ENCODE measurements at regions not wholly inside any gene's neighbourhood (a gene's known extent, or its start where the extent isn't known, plus 50 kb on each side); places are given as distances from the start of the nearest gene placed in this dataset.

DNA sequence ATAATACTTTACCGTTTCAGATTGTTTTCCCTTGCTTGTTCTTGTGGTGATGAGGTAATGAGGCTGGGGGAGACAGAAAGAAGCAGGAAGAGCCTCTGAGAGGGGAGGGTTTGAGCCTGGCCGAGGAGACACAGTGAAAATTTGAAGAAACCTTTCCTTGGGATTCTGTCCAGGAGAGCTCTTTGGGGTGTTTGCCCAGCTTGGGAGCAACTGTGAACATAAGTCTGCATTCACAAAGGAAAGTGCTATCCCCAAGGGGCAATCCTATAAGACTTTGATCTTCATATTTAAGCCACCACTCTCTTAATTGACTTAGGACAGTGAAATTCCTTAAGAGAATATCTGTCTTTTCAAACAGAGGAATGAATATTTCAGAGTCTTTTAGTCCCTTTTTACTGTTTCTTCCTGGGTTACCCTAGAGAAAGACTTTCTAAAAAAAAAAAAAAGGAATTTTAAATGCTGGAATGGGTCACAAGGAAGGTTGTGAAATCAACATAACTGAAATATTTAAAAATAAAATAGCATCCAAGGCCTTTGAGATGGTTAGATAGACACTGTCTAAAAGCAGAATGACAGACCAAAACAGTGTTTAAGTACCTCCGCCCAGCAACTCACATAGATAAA is 52.5 kb upstream of the STAM2 start:
- Histone ChIP-seq H3K27me3 (ENCODE audit: low read depth) (no peaks in the 10 kb centered on the region), H3K4me1 (peaks cover 11% of the 10 kb centered on the region), H3K4me3 (no peak overlapping the region), H3K36me3 (replicated peaks) (no peaks in the 10 kb centered on the region), H3K9me3 (no peaks in the 10 kb centered on the region)
- no peak for DNase-seq (ENCODE audit: low spot score in 2 of 2)
- in situ Hi-C loops (cut with MboI; ENCODE audit: low sequenced_read_pairs) = no loop called here

GRCh38 chr2:152231446-152231845 is 55.9 kb upstream of the STAM2 start:
- no peaks in the 10 kb centered on the region for H3K4me1 ChIP-seq
- DNase-seq (ENCODE audit: low spot score in 2 of 2) = no peak
- H3K36me3 ChIP-seq (replicated peaks) = no peaks in the 10 kb centered on the region
- no peaks in the 10 kb centered on the region for H3K9me3 ChIP-seq
- no peak overlapping the region for H3K4me3 ChIP-seq
- in situ Hi-C loops (cut with MboI; ENCODE audit: low sequenced_read_pairs) = no loop called here
- no peaks in the 10 kb centered on the region for H3K27me3 ChIP-seq (ENCODE audit: low read depth)

DNA sequence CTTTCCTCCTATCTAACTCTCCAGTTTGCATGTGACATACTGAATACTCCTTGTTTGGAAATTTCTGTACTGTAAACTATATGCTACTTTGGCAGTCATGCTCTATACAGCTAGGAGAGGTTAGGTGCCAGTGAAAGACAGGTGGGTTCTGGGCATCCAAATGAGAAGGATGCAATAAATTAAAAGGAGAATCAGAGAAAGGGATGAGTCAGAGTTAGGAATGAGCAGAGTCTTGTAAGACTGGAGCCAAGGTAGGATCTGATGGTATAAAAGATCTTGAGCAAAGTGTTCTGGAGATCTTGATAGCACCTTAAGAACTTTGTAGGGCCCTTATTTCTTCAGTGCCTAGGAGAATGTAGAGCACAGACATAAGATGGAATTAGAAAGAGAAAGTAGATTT is 58.7 kb upstream of the STAM2 start:
- in situ Hi-C loops (cut with MboI; ENCODE audit: low sequenced_read_pairs) = no loop called here
- H3K4me1 ChIP-seq = no peaks in the 10 kb centered on the region
- no peaks in the 10 kb centered on the region for H3K9me3 ChIP-seq
- no peak overlapping the region for H3K4me3 ChIP-seq
- H3K27me3 ChIP-seq (ENCODE audit: low read depth) = no peaks in the 10 kb centered on the region
- no peaks in the 10 kb centered on the region for H3K36me3 ChIP-seq (replicated peaks)
- no peak for DNase-seq (ENCODE audit: low spot score in 2 of 2)

DNA sequence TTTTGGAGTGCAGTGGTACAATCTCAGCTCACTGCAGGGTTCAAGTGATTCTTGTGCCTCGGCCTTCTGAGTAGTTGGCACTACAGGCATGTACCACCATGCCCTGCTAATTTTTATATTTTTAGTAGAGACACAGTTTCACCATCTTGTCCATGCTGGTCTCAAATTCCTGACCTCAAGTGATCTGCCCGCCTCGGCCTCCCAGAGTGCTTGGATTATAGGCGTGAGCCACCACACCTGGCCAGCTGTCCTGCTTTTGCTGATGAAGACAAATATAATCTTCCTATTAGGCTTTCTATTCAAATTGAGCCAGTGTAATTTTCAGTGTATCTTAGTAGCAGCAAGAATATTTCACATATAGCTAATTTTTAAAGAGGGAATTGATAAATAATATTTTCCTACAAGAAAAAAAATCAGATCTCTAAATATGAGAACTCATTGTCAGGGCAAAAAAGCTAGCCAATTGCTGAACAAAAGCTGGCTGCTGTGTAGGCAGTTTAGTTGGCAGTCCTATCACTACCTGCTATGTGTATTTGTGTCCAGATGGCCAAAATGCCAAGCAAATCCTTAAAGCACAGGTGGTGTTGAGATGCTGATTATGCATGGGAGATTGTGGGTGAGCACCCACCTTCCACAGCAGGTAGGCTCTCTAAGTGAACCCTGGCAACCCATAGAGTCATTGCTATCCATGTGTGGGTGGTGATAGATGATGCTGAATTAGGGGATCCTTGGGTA is 60.8 kb upstream of the STAM2 start:
- in situ Hi-C loops (cut with MboI; ENCODE audit: low sequenced_read_pairs) = no loop called here
- DNase-seq (ENCODE audit: low spot score in 2 of 2) = no peak
- no peaks in the 10 kb centered on the region for H3K4me1 ChIP-seq
- H3K4me3 ChIP-seq = no peak overlapping the region
- H3K9me3 ChIP-seq = no peaks in the 10 kb centered on the region; the same call in 1 of the 2 replicates
- no peaks in the 10 kb centered on the region for H3K36me3 ChIP-seq (replicated peaks)
- no peaks in the 10 kb centered on the region for H3K27me3 ChIP-seq (ENCODE audit: low read depth)

DNA sequence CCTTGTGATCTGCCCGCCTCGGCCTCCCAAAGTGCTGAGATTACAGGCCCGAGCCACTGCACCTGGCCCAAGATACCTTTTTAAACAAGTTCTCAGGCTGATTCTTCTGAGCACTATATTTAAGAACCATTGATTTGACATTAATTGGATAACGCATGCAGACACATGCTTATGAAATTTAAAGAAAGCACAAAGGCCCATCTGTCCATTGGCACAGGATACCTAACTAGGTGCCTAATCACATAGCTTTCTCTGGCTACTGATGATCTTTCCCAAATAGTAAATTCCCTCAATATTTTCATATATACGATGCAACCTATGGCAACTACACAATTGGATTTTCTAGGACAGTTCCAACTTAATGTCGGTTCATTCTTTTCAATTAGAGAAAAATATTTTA is 62.5 kb upstream of the STAM2 start:
- DNase-seq (ENCODE audit: low spot score in 2 of 2) = no peak

GRCh38 chr2:152240559-152241231 is 65.1 kb upstream of the STAM2 start:
- no peaks in the 10 kb centered on the region for H3K36me3 ChIP-seq (replicated peaks)
- no peak for DNase-seq (ENCODE audit: low spot score in 2 of 2)
- in situ Hi-C loops (cut with MboI; ENCODE audit: low sequenced_read_pairs) = no loop called here
- H3K4me3 ChIP-seq = no peak overlapping the region
- H3K9me3 ChIP-seq = no peaks in the 10 kb centered on the region; the same call in 1 of the 2 replicates
- no peaks in the 10 kb centered on the region for H3K27me3 ChIP-seq (ENCODE audit: low read depth)
- H3K4me1 ChIP-seq = no peaks in the 10 kb centered on the region; the same call in 1 of the 2 replicates

More for the DNA sequence above, 62.5 kb upstream of the STAM2 start:
- no peaks in the 10 kb centered on the region for H3K27me3 ChIP-seq (ENCODE audit: low read depth)
- no peaks in the 10 kb centered on the region for H3K36me3 ChIP-seq (replicated peaks)
- H3K4me1 ChIP-seq = no peaks in the 10 kb centered on the region
- H3K4me3 ChIP-seq = no peak overlapping the region
- H3K9me3 ChIP-seq = no peaks in the 10 kb centered on the region; the same call in 1 of the 2 replicates
- in situ Hi-C loops (cut with MboI; ENCODE audit: low sequenced_read_pairs) = no loop called here

DNA sequence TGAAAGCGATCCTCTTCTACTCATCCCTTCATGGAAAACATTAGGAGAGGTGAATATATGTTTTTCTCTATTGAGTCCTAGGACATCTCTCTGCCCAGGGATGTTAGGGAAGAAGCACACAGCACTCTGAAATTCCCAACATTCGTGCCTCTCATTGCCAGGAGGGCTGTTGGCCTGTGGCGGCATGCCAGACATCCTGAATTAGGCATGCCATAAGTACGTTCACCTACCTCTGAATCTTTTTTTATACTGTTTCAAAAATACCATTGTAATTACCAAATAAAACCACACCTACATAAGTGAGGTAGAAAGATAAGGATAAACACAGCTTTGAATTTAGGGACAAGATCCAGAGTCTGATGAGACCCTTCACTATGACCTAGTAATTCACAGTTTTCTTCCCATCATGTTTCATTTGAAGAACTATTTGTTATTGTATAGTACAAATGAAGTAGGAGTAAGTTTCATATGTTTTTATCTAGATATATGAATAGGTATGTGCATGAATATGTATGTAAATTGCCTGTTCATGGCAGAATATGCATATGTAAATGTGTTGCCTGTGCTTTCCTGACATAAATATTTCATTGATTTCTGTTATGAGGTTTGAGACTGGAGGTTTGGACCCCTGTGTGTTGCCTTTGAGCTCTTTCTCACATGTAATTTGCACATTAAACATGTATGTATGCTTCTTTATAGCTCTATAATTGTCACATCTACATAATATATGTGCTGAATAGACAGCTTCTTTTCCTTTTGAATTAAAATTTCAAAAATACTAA is 66.6 kb upstream of the STAM2 start:
- Histone ChIP-seq H3K4me3 (no peak overlapping the region), H3K27me3 (ENCODE audit: low read depth) (no peaks in the 10 kb centered on the region), H3K36me3 (replicated peaks) (no peaks in the 10 kb centered on the region), H3K9me3 (no peaks in the 10 kb centered on the region; the same call in 1 of the 2 replicates), H3K4me1 (no peaks in the 10 kb centered on the region; the same call in 1 of the 2 replicates)
- in situ Hi-C loops (cut with MboI; ENCODE audit: low sequenced_read_pairs) = no loop called here
- no peak for DNase-seq (ENCODE audit: low spot score in 2 of 2)

DNA sequence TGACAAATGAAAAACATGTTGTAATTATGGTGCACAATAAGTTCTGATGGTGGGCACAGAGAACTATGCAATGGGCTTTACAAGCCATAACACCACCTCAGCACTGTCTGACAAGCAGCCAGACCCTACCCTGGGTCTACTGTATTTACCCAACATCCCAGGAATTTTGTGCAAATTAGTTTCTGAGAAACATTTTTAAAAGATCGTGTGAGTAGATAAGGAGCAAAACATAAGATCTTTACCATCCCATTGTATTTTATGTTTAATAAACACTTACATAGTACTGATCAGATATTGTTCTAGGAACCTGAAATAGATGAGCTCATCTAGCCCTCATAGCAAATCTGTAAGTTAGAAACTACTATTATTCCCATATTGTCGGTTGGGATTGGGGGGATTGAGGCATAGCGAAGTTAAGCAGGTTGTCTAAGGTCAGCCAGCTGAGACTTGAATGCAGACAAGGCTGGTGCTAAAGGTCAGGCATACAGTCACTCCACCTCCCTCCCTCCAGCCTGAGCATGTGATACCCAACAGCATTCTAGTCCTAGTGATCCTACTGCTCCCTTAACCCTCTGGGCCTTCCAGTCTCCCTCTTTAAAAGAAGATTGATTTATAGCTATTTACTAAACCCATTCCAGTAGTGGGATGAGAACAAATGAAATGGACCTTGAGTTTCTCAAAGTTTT is 67.4 kb upstream of the STAM2 start:
- H3K4me3 ChIP-seq = no peak overlapping the region
- no peaks in the 10 kb centered on the region for H3K36me3 ChIP-seq (replicated peaks)
- H3K27me3 ChIP-seq (ENCODE audit: low read depth) = no peaks in the 10 kb centered on the region
- no peaks in the 10 kb centered on the region; the same call in 1 of the 2 replicates for H3K9me3 ChIP-seq
- no peaks in the 10 kb centered on the region; the same call in 1 of the 2 replicates for H3K4me1 ChIP-seq
- in situ Hi-C loops (cut with MboI; ENCODE audit: low sequenced_read_pairs) = no loop called here
- DNase-seq (ENCODE audit: low spot score in 2 of 2) = no peak

GRCh38 chr2:152243761-152244640 is 68.4 kb upstream of the STAM2 start:
- H3K27me3 ChIP-seq (ENCODE audit: low read depth) = peaks cover 2% of the 10 kb centered on the region
- no peaks in the 10 kb centered on the region; the same call in 1 of the 2 replicates for H3K9me3 ChIP-seq
- H3K36me3 ChIP-seq (replicated peaks) = no peaks in the 10 kb centered on the region
- in situ Hi-C loops (cut with MboI; ENCODE audit: low sequenced_read_pairs) = no loop called here
- no peaks in the 10 kb centered on the region; the same call in 1 of the 2 replicates for H3K4me1 ChIP-seq
- no peak overlapping the region for H3K4me3 ChIP-seq
- DNase-seq (ENCODE audit: low spot score in 2 of 2) = no peak

- no peak for DNase-seq (ENCODE audit: low spot score in 2 of 2)
These were observed 70.1 kb upstream of the STAM2 start for GRCh38 chr2:152245653-152246052.

GRCh38 chr2:152246686-152247336 is 71.2 kb upstream of the STAM2 start:
- no peak overlapping the region for H3K4me3 ChIP-seq
- H3K36me3 ChIP-seq (replicated peaks) = no peaks in the 10 kb centered on the region
- in situ Hi-C loops (cut with MboI; ENCODE audit: low sequenced_read_pairs) = no loop called here
- DNase-seq (ENCODE audit: low spot score in 2 of 2) = no peak
- peaks cover 8% of the 10 kb centered on the region for H3K27me3 ChIP-seq (ENCODE audit: low read depth)
- H3K9me3 ChIP-seq = no peaks in the 10 kb centered on the region
- peaks cover 4% of the 10 kb centered on the region; the same call in 1 of the 2 replicates for H3K4me1 ChIP-seq

More at GRCh38 chr2:152245653-152246052, 70.1 kb upstream of the STAM2 start:
- Histone ChIP-seq H3K4me1 (no peaks in the 10 kb centered on the region; the same call in 1 of the 2 replicates), H3K9me3 (no peaks in the 10 kb centered on the region; the same call in 1 of the 2 replicates), H3K36me3 (replicated peaks) (no peaks in the 10 kb centered on the region), H3K4me3 (no peak overlapping the region), H3K27me3 (ENCODE audit: low read depth) (peaks cover 8% of the 10 kb centered on the region)
- in situ Hi-C loops (cut with MboI; ENCODE audit: low sequenced_read_pairs) = no loop called here

DNA sequence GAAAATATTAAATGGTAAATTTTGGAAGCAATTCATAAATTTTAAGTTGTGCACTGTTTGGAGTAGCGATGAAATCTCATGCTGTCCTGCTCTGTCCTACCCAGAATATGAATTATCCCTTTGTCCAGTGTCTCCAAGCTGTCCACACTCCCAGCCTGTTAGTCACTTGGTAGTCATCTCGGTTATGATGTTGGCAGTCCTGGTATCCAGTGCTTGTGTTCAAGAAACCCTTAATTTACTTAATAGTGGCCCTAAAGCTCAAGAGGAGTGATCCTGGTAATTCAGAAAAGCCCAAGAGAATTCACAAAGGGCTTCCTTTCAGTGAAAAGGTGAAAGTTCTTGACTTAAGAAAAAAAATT is 71.8 kb upstream of the STAM2 start:
- in situ Hi-C loops (cut with MboI; ENCODE audit: low sequenced_read_pairs) = no loop called here
- Histone ChIP-seq H3K9me3 (no peaks in the 10 kb centered on the region), H3K4me1 (peaks cover 8% of the 10 kb centered on the region), H3K36me3 (replicated peaks) (no peaks in the 10 kb centered on the region), H3K4me3 (no peak overlapping the region), H3K27me3 (ENCODE audit: low read depth) (peaks cover 11% of the 10 kb centered on the region)
- no peak for DNase-seq (ENCODE audit: low spot score in 2 of 2)
